Prostate gland (tissue), 2 donors: ENCODE measurements at regions not wholly inside any gene's neighbourhood (a gene's known extent, or its start where the extent isn't known, plus 50 kb on each side); places are given as distances from the start of the nearest gene placed in this dataset.

Source experiments
- POLR2A ChIP-seq: fragments of 450-650 bp; IDR thresholded peaks from one replicate; pipeline ENCODE4 v1.6.1; 2016; ENCODE audit warnings: antibody characterized with exemption, mild to moderate bottlenecking
- TF ChIP-seq, protein P1 (sequence below), 4 experiments: fragments of 200-600 bp in 2 of 4; fragments of 450-650 bp in 2 of 4; sonication (generic) in 2 of 4; IDR thresholded peaks; 1 replicate in 3 of 4; 2 replicates in 1 of 4; pipeline ENCODE4 v1.5.1; 2016 to 2019; ENCODE audit warnings: antibody characterized with exemption in 4 of 4, mild to moderate bottlenecking in 2 of 4, moderate library complexity in 2 of 4

DNA sequence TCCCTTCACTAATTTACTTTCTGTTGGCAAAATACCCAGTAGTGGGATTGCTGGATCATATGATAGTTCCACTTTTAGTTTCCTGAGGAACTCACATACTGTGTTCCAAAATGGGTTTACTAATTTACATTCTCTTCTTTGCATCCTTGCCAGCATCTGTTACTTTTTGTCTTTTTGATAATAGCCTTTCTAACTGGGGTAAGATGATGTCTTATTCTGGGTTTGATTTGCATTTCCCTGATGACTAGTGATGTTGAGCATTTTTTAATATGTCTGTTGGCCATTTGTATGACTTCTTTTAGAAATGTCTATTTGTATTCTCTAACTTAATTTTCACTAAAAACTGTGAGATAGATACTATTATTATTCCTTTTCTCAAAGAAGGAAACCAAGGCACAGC is 411.7 kb downstream of the SOCS6 start:
- TF ChIP-seq, protein P1, sequence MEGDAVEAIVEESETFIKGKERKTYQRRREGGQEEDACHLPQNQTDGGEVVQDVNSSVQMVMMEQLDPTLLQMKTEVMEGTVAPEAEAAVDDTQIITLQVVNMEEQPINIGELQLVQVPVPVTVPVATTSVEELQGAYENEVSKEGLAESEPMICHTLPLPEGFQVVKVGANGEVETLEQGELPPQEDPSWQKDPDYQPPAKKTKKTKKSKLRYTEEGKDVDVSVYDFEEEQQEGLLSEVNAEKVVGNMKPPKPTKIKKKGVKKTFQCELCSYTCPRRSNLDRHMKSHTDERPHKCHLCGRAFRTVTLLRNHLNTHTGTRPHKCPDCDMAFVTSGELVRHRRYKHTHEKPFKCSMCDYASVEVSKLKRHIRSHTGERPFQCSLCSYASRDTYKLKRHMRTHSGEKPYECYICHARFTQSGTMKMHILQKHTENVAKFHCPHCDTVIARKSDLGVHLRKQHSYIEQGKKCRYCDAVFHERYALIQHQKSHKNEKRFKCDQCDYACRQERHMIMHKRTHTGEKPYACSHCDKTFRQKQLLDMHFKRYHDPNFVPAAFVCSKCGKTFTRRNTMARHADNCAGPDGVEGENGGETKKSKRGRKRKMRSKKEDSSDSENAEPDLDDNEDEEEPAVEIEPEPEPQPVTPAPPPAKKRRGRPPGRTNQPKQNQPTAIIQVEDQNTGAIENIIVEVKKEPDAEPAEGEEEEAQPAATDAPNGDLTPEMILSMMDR (IDR thresholded peaks at IDR 0.05), result no peak
- TF ChIP-seq POLR2A, result no peak
